ENCODE measurements at regions not wholly inside any gene's neighbourhood (a gene's known extent, or its start where the extent isn't known, plus 50 kb on each side); places are given as distances from the start of the nearest gene placed in this dataset.

DNA sequence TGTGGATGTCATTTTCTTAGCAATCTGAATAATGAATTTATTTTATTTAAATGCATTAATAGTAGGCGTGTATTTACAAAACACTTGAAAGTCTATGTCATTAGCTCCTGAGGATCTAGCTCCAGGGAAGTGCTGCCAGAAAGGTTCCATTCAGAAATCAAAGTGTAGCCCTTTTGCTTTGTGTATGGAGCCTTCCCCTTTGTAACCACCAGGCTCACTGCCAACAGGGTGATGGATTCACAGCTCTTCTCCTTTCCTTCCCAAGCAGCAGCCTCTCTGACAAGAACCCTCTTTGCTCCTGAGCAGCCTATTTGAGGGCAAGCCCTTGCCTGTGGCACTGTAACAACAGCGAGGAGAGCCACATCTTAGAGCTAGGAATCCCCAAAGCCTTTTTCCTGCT, 286.0 kb upstream of the RASGEF1B start:
- TF ChIP-seq, protein P1, sequence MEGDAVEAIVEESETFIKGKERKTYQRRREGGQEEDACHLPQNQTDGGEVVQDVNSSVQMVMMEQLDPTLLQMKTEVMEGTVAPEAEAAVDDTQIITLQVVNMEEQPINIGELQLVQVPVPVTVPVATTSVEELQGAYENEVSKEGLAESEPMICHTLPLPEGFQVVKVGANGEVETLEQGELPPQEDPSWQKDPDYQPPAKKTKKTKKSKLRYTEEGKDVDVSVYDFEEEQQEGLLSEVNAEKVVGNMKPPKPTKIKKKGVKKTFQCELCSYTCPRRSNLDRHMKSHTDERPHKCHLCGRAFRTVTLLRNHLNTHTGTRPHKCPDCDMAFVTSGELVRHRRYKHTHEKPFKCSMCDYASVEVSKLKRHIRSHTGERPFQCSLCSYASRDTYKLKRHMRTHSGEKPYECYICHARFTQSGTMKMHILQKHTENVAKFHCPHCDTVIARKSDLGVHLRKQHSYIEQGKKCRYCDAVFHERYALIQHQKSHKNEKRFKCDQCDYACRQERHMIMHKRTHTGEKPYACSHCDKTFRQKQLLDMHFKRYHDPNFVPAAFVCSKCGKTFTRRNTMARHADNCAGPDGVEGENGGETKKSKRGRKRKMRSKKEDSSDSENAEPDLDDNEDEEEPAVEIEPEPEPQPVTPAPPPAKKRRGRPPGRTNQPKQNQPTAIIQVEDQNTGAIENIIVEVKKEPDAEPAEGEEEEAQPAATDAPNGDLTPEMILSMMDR (IDR thresholded peaks at IDR 0.05; ENCODE audit: low read depth, low read length, poor library complexity, severe bottlenecking) = no peak
- TF ChIP-seq EZH2phosphoT487 (IDR thresholded peaks at IDR 0.05; ENCODE audit: borderline replicate concordance, low read length) = no peak

Data from DOHH2 (cell line).